ENCODE measurements at regions not wholly inside any gene's neighbourhood (a gene's known extent, or its start where the extent isn't known, plus 50 kb on each side); places are given as distances from the start of the nearest gene placed in this dataset.

GRCh38 chr1:96581772-96582171 is 139.8 kb upstream of the PTBP2 start (continued):
- TF ChIP-seq ZBTB33 (IDR thresholded peaks at IDR 0.05; ENCODE audit: borderline replicate concordance, low read depth), result no peak
- TF ChIP-seq FOXM1 (IDR thresholded peaks at IDR 0.05; ENCODE audit: low read depth), result no peak
- no peak for TF ChIP-seq NFIC (IDR thresholded peaks at IDR 0.05; ENCODE audit: borderline replicate concordance)
- TF ChIP-seq USF1 (IDR thresholded peaks at IDR 0.05; ENCODE audit: borderline replicate concordance, low read depth), result no peak
- no peak for TF ChIP-seq SIN3A (IDR thresholded peaks at IDR 0.05; ENCODE audit: borderline replicate concordance, low read depth, low read length)
- no peak for TF ChIP-seq YY1 (IDR thresholded peaks at IDR 0.05; ENCODE audit: low read depth)

GRCh38 chr1:96583903-96584302 is 137.7 kb upstream of the PTBP2 start:
- Histone ChIP-seq H3K27ac (ENCODE audit: low read depth in 2 of 2, low read length in 1 of 2) (no peak overlapping the region), H3F3A (replicated peaks; ENCODE audit: insufficient read depth) (no peaks in the 10 kb centered on the region), H3K4me3 (ENCODE audit: low read depth in 2 of 2, low read length in 1 of 2) (no peak overlapping the region), H3K4me1 (ENCODE audit: control insufficient read depth in 1 of 2, insufficient read depth in 2 of 2, low read depth in 1 of 2, low read length in 1 of 2) (no peaks in the 10 kb centered on the region; a peak in 1 of 4 replicates), H3K9ac (no peak overlapping the region), H2AFZ (ENCODE audit: low read depth) (no peak overlapping the region), H3K36me3 (replicated peaks in 1 of 2; ENCODE audit: control insufficient read depth in 1 of 2, insufficient read depth in 2 of 2, low read length in 1 of 2) (no peaks in the 10 kb centered on the region), H3K9me3 (no peaks in the 10 kb centered on the region), H3K9me2 (no peaks in the 10 kb centered on the region), H3K27me3 (ENCODE audit: insufficient read depth) (no peaks in the 10 kb centered on the region), H3K79me2 (ENCODE audit: insufficient read depth) (no peaks in the 10 kb centered on the region), H3K4me2 (no peak overlapping the region), H4K20me1 (ENCODE audit: insufficient read depth) (no peaks in the 10 kb centered on the region)
- TF ChIP-seq CTCF (IDR thresholded peaks at IDR 0.05) (no peak), FOXM1 (IDR thresholded peaks at IDR 0.05; ENCODE audit: low read depth) (no peak), EP300 (IDR thresholded peaks at IDR 0.05; ENCODE audit: borderline replicate concordance in 1 of 2, low read depth in 1 of 2, low read length in 1 of 2) (no peak), FOXJ3 (CRISPR knock-in tag; IDR thresholded peaks at IDR 0.05) (no peak), SIN3A (IDR thresholded peaks at IDR 0.05; ENCODE audit: borderline replicate concordance, low read depth, low read length) (no peak), TCF12 (IDR thresholded peaks at IDR 0.05) (no peak), PBX3 (IDR thresholded peaks at IDR 0.05) (no peak), ZBTB33 (IDR thresholded peaks at IDR 0.05; ENCODE audit: borderline replicate concordance, low read depth) (no peak), IRF3 (IDR thresholded peaks at IDR 0.05; ENCODE audit: low read depth, low read length) (no peak), GABPA (IDR thresholded peaks at IDR 0.05; ENCODE audit: low read depth) (no peak), TAF1 (IDR thresholded peaks at IDR 0.05; ENCODE audit: borderline replicate concordance, low read depth, low read length) (no peak), ELF1 (IDR thresholded peaks at IDR 0.05) (no peak), RFX5 (IDR thresholded peaks at IDR 0.05; ENCODE audit: low read length) (no peak), NFIC (IDR thresholded peaks at IDR 0.05; ENCODE audit: borderline replicate concordance) (no peak), REST (IDR thresholded peaks at IDR 0.05; ENCODE audit: low read depth, low read length) (no peak), FOSL2 (IDR thresholded peaks at IDR 0.05; ENCODE audit: borderline replicate concordance, low read depth) (no peak)
- POLR2A ChIA-PET, result no interaction called here
- CTCF ChIA-PET, result interaction anchor here (0.6 kb wide), 1 partner anchor 12 kb away, joined by 3 read pairs; no protein-coding TSS in a partner anchor
- DNase-seq, result no peak

All from SK-N-SH (cell line).